PC-9 (cell line): ENCODE measurements at regions not wholly inside any gene's neighbourhood (a gene's known extent, or its start where the extent isn't known, plus 50 kb on each side); places are given as distances from the start of the nearest gene placed in this dataset.

Experiments
- BruUV-seq: library from RNA; stranded (reverse); fragments of 400-500 nt; replicated peaks from 2 replicates; lab custom pipeline; 2021; lab: Mats Ljungman, UMichigan
- CTCF ChIA-PET: fragments of 300-600 bp; sonication (Branson Sonifier 250); formaldehyde crosslinking; loops from one replicate; lab custom pipeline; 2022; ENCODE audit warnings: antibody characterized with exemption; lab: Charles Lee
- POLR2A ChIA-PET: fragments of 300-600 bp; sonication (Branson Sonifier 250); formaldehyde crosslinking; loops from one replicate; lab custom pipeline; 2022; ENCODE audit warnings: antibody characterized with exemption; ENCODE audit not compliant: unreplicated experiment; lab: Charles Lee
- DNase-seq, 2 experiments: peaks; one replicate each; pipeline versions ENCODE4 v3.0.0 to v3.0.0-alpha.2; 2015 to 2022; ENCODE audit warnings: mixed read lengths in 1 of 2
- H2AFZ ChIP-seq: fragments of 200-600 bp; sonication (generic); 2 replicates; pipeline ENCODE4 v1.8.1; 2017; ENCODE audit warnings: antibody characterized with exemption
- H3F3A ChIP-seq: fragments of 200-600 bp; sonication (generic); 2 replicates; pipeline ENCODE4 v1.8.1; 2017; ENCODE audit warnings: antibody characterized with exemption, mild to moderate bottlenecking, low read depth; ENCODE audit not compliant: insufficient read depth
- H3K27ac ChIP-seq: fragments of 200-600 bp; sonication (generic); 2 replicates; pipeline ENCODE4 v1.6.1; 2016; ENCODE audit warnings: mixed run types
- H3K27me3 ChIP-seq: fragments of 200-600 bp; sonication (generic); 2 replicates; pipeline ENCODE4 v1.6.1; 2016; ENCODE audit warnings: low read depth, mixed run types; ENCODE audit not compliant: insufficient read depth
- H3K36me3 ChIP-seq: fragments of 200-600 bp; sonication (generic); 2 replicates; pipeline ENCODE4 v1.6.1; 2016; ENCODE audit warnings: low read depth, mixed run types
- H3K4me1 ChIP-seq: fragments of 200-600 bp; sonication (generic); replicated peaks from 2 replicates; pipeline ENCODE4 v1.6.1; 2016; ENCODE audit warnings: mixed run types; ENCODE audit not compliant: insufficient read depth
- H3K4me2 ChIP-seq: fragments of 200-600 bp; sonication (generic); 2 replicates; pipeline ENCODE4 v1.6.1; 2017; ENCODE audit warnings: mixed run types
- H3K4me3 ChIP-seq: fragments of 200-600 bp; sonication (generic); 2 replicates; pipeline ENCODE4 v1.6.1; 2016; ENCODE audit warnings: mixed run types
- H3K79me2 ChIP-seq: fragments of 200-600 bp; sonication (generic); 2 replicates; pipeline ENCODE4 v1.6.1; 2017; ENCODE audit warnings: low read depth, mixed run types
- H3K9me2 ChIP-seq: fragments of 200-600 bp; sonication (generic); 2 replicates; pipeline ENCODE4 v1.8.1; 2017; ENCODE audit warnings: mild to moderate bottlenecking; ENCODE audit not compliant: insufficient read depth
- H3K9me3 ChIP-seq: fragments of 200-600 bp; sonication (generic); 2 replicates; pipeline ENCODE4 v1.8.1; 2016; ENCODE audit warnings: low read depth; ENCODE audit not compliant: insufficient read depth
- H4K20me1 ChIP-seq: fragments of 200-600 bp; sonication (generic); 2 replicates; pipeline ENCODE4 v1.8.1; 2017; ENCODE audit not compliant: insufficient read depth
- CTCF ChIP-seq: fragments of 200-600 bp; sonication (generic); conservative IDR thresholded peaks from 2 replicates; pipeline ENCODE4 v1.6.1; 2017; ENCODE audit warnings: mixed run types, antibody characterized with exemption, mild to moderate bottlenecking, moderate library complexity
- EZH2 ChIP-seq: fragments of 200-600 bp; sonication (generic); IDR thresholded peaks from 2 replicates; pipeline ENCODE4 v1.8.0; 2017; ENCODE audit warnings: antibody characterized with exemption, low read depth
- intact Hi-C: fragments of 100-400 bp; cut with micrococcal nuclease; formaldehyde crosslinking; loops from one replicate; pipeline ENCODE4 v1.10.0; 2022; ENCODE audit not compliant: unreplicated experiment

- Histone ChIP-seq H3K79me2 (no peaks in the 10 kb centered on the region), H2AFZ (no peak overlapping the region), H3K27ac (no peak overlapping the region), H3K9me3 (no peaks in the 10 kb centered on the region; the same call in 1 of the 2 replicates), H3F3A (no peaks in the 10 kb centered on the region), H3K4me2 (no peak overlapping the region), H4K20me1 (no peaks in the 10 kb centered on the region), H3K27me3 (no peaks in the 10 kb centered on the region), H3K36me3 (no peaks in the 10 kb centered on the region), H3K4me1 (no peaks in the 10 kb centered on the region), H3K9me2 (no peaks in the 10 kb centered on the region), H3K4me3 (no peak overlapping the region)
- TF ChIP-seq CTCF (no peak), EZH2 (no peak)
- intact Hi-C loops = no loop called here
- CTCF ChIA-PET = no interaction called here
- POLR2A ChIA-PET = no interaction called here
- BruUV-seq = no TSS peak
- no peak for DNase-seq
These were observed 93.4 kb upstream of the SLIT3 start for GRCh38 chr5:169394371-169394770.

- Histone ChIP-seq H3K79me2 (no peaks in the 10 kb centered on the region), H4K20me1 (no peaks in the 10 kb centered on the region), H3K4me1 (no peaks in the 10 kb centered on the region), H3K27ac (no peak overlapping the region), H3K4me2 (no peak overlapping the region), H3F3A (no peaks in the 10 kb centered on the region), H3K4me3 (no peak overlapping the region), H3K9me2 (no peaks in the 10 kb centered on the region), H2AFZ (no peak overlapping the region), H3K9me3 (no peaks in the 10 kb centered on the region; the same call in 1 of the 2 replicates), H3K36me3 (no peaks in the 10 kb centered on the region), H3K27me3 (no peaks in the 10 kb centered on the region)
- POLR2A ChIA-PET = no interaction called here
- intact Hi-C loops = no loop called here
- DNase-seq = no peak
- BruUV-seq = no TSS peak
- CTCF ChIA-PET = no interaction called here
- TF ChIP-seq EZH2 = no peak
- no peak for TF ChIP-seq CTCF
These were observed 93.0 kb upstream of the SLIT3 start for GRCh38 chr5:169393907-169394306.

- H3K4me1 ChIP-seq = no peaks in the 10 kb centered on the region
- H2AFZ ChIP-seq = no peak overlapping the region
- no peaks in the 10 kb centered on the region for H3K27me3 ChIP-seq
- no peaks in the 10 kb centered on the region for H3K79me2 ChIP-seq
- H3K9me3 ChIP-seq = 0 out of 2 replicates have a peak, but pooled peaks cover 4% of the 10 kb centered on the region
- no peak for DNase-seq
- H3K27ac ChIP-seq = no peak overlapping the region
- no peak for TF ChIP-seq CTCF
- TF ChIP-seq EZH2 = no peak
- H3K4me3 ChIP-seq = no peak overlapping the region
- H3K9me2 ChIP-seq = no peaks in the 10 kb centered on the region
- no peaks in the 10 kb centered on the region for H4K20me1 ChIP-seq
- no TSS peak for BruUV-seq
- ChIA-PET CTCF (no interaction called here), POLR2A (no interaction called here)
- H3F3A ChIP-seq = no peaks in the 10 kb centered on the region
- H3K36me3 ChIP-seq = no peaks in the 10 kb centered on the region
- intact Hi-C loops = no loop called here
- no peak overlapping the region for H3K4me2 ChIP-seq
These were observed 89.3 kb upstream of the SLIT3 start for GRCh38 chr5:169390265-169390664.
